Erythroblast (primary cell): ENCODE measurements at regions not wholly inside any gene's neighbourhood (a gene's known extent, or its start where the extent isn't known, plus 50 kb on each side); places are given as distances from the start of the nearest gene placed in this dataset.

Experiments
- GATA1 ChIP-seq: IDR thresholded peaks from 2 replicates; pipeline ENCODE4 v1.6.1; 2011; ENCODE audit warnings: low read depth, mild to moderate bottlenecking, control low read depth, low read length, moderate library complexity
- POLR2A ChIP-seq: IDR thresholded peaks from 2 replicates; pipeline ENCODE4 v1.6.1; 2011; ENCODE audit warnings: mild to moderate bottlenecking, low read length

DNA sequence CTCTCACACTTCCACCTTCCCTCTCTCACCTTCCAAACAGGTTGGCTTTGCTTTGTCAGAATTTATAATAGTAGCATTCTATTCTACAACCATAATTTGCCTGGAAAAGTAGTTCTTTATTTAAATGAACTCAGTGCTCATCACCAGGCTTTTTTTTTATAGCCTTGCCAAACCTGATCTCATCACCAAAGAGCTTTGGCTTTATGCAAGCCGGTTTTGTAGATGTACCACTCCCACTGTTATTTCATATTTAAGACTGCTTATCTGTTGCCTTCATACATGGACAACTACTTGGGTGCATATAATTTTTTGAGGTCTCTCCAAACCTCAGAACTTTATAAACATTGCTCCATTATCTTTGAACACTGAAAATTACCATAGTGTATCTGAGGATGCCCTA, 246.1 kb upstream of the PPP2R3A start:
- TF ChIP-seq POLR2A (no peak), GATA1 (no peak)
